ENCODE measurements at regions not wholly inside any gene's neighbourhood (a gene's known extent, or its start where the extent isn't known, plus 50 kb on each side); places are given as distances from the start of the nearest gene placed in this dataset.
"Not testable (repeated sequence)": the region's sequence is repeated elsewhere in the genome, so short reads cannot be mapped to it uniquely, and the experiment has no call there.

DNA sequence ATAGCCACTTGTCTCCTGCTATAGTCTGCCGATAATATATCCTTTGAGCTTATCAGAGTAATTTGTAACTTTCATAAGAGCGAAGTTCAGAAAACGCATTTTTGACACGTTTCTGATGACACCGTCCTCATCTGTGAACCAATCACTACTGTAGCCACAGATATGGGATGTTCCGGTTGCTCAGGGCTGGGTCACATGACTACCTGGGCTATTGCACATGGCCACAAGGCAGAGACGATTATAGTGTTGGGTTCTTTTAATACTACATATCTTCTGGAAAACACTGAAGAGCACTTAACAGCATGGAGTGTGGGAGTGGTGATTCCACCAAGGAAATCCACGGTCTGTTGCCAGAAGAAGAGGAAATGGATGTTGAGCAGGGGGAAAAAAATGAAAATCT is 115.0 kb upstream of the ADRA1B start:
- H3K27me3 Mint-ChIP-seq (ENCODE audit: low read depth) = no peaks in the 10 kb centered on the region
- no peak for DNase-seq (ENCODE audit: low spot score in 2 of 2, unreplicated experiment in 2 of 2)
- no peak overlapping the region for H3K4me3 Mint-ChIP-seq
- H3K27ac Mint-ChIP-seq = no peak overlapping the region
- peaks cover 6% of the 10 kb centered on the region for H3K9me3 Mint-ChIP-seq
- H3K36me3 Mint-ChIP-seq = peaks cover 1% of the 10 kb centered on the region
- TF ChIP-seq, protein P1, sequence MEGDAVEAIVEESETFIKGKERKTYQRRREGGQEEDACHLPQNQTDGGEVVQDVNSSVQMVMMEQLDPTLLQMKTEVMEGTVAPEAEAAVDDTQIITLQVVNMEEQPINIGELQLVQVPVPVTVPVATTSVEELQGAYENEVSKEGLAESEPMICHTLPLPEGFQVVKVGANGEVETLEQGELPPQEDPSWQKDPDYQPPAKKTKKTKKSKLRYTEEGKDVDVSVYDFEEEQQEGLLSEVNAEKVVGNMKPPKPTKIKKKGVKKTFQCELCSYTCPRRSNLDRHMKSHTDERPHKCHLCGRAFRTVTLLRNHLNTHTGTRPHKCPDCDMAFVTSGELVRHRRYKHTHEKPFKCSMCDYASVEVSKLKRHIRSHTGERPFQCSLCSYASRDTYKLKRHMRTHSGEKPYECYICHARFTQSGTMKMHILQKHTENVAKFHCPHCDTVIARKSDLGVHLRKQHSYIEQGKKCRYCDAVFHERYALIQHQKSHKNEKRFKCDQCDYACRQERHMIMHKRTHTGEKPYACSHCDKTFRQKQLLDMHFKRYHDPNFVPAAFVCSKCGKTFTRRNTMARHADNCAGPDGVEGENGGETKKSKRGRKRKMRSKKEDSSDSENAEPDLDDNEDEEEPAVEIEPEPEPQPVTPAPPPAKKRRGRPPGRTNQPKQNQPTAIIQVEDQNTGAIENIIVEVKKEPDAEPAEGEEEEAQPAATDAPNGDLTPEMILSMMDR (IDR thresholded peaks at IDR 0.05; ENCODE audit: unreplicated experiment) = no peak
- peaks cover 7% of the 10 kb centered on the region for H3K4me1 Mint-ChIP-seq

DNA sequence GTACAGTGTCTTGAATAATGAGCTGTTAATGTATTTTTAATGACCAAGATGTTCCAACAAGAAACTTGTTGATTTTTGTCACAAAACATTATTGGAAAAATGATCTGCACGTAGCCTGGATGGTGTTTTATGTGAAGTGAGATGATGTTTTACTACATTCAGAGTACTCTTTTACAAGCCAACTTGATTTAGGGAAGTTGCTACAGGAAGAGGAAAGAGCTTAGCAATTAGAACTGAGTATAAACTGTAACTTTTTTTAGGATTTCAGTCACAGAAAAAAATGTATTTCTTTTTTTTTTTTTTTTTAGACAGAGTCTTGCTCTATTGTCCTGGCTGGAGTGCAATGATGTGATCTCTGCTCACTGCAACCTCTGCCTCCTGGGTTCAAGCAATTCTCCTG is 113.6 kb upstream of the ADRA1B start:
- DNase-seq (ENCODE audit: low spot score in 2 of 2, unreplicated experiment in 2 of 2) = no peak
- Mint-ChIP-seq H3K27ac (no peak overlapping the region), H3K9me3 (peaks cover 15% of the 10 kb centered on the region), H3K36me3 (peaks cover 1% of the 10 kb centered on the region), H3K4me1 (peaks cover 2% of the 10 kb centered on the region), H3K27me3 (ENCODE audit: low read depth) (no peaks in the 10 kb centered on the region), H3K4me3 (no peak overlapping the region)
- TF ChIP-seq, protein P1 (IDR thresholded peaks at IDR 0.05; ENCODE audit: unreplicated experiment) = no peak

DNA sequence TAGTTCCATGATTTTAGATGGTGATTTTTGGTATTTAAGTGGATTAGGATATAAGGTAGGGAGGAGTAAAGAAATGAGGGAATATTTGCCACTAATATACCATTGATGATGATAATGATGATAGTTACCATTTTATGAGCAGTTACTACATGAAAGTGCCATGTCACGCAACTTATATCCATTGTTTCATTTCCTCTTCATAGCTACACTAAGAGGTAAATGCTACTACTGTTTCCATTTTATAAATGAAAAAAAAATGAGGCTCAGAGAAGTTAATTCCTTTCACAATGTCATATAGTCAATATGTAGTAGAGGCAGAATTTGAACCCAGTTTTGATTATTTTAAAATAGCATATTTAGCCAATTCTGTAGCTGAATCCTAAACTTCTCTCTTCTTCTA is 112.2 kb upstream of the ADRA1B start:
- Mint-ChIP-seq H3K4me1 (peaks cover 2% of the 10 kb centered on the region), H3K9me3 (peaks cover 19% of the 10 kb centered on the region), H3K27me3 (ENCODE audit: low read depth) (no peaks in the 10 kb centered on the region), H3K4me3 (no peak overlapping the region), H3K36me3 (peaks cover 1% of the 10 kb centered on the region), H3K27ac (no peak overlapping the region)
- TF ChIP-seq, protein P1 (IDR thresholded peaks at IDR 0.05; ENCODE audit: unreplicated experiment) = no peak
- DNase-seq (ENCODE audit: low spot score in 2 of 2, unreplicated experiment in 2 of 2) = no peak

DNA sequence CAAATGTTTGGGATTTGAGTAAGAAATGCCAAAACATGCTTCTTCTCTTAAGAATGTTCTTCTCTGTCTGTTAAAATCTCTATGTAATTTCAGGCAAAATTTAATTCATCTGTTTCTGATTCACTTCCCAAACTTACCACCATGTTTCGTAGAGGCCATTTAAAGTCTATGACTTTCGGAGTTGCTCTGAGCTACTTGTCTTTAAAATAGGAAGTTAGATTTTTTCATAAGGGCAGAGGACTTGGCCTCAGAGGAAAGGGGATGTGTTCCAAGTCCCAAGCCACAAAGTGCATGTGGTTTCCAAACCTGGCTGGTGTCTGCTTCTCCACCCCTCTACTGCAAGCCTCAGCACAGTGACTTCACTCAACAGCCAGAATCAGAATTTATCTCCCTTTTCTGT is 111.3 kb upstream of the ADRA1B start:
- TF ChIP-seq, protein P1 (IDR thresholded peaks at IDR 0.05; ENCODE audit: unreplicated experiment) = no peak
- no peaks in the 10 kb centered on the region for H3K27me3 Mint-ChIP-seq (ENCODE audit: low read depth)
- peaks cover 2% of the 10 kb centered on the region for H3K4me1 Mint-ChIP-seq
- H3K36me3 Mint-ChIP-seq = peaks cover 1% of the 10 kb centered on the region
- no peak overlapping the region for H3K4me3 Mint-ChIP-seq
- H3K27ac Mint-ChIP-seq = no peak overlapping the region
- peaks cover 19% of the 10 kb centered on the region for H3K9me3 Mint-ChIP-seq
- no peak for DNase-seq (ENCODE audit: low spot score in 2 of 2, unreplicated experiment in 2 of 2)

- H3K27ac Mint-ChIP-seq; H3K27me3 Mint-ChIP-seq (ENCODE audit: low read depth); H3K4me3 Mint-ChIP-seq; DNase-seq (ENCODE audit: low spot score in 2 of 2, unreplicated experiment in 2 of 2); H3K36me3 Mint-ChIP-seq; H3K4me1 Mint-ChIP-seq: not testable (repeated sequence)
- H3K9me3 Mint-ChIP-seq = peaks cover 19% of the 10 kb centered on the region
Observed at GRCh38 chr5:159807135-159807534, 109.1 kb upstream of the ADRA1B start.

GRCh38 chr5:159807586-159807985 is 108.7 kb upstream of the ADRA1B start:
- peaks cover under 1% of the 10 kb centered on the region for H3K4me1 Mint-ChIP-seq
- H3K36me3 Mint-ChIP-seq = peaks cover 3% of the 10 kb centered on the region
- H3K4me3 Mint-ChIP-seq = no peak overlapping the region
- TF ChIP-seq, protein P1 (IDR thresholded peaks at IDR 0.05; ENCODE audit: unreplicated experiment) = no peak
- peaks cover 22% of the 10 kb centered on the region for H3K9me3 Mint-ChIP-seq
- H3K27ac Mint-ChIP-seq = no peak overlapping the region
- no peak for DNase-seq (ENCODE audit: low spot score in 2 of 2, unreplicated experiment in 2 of 2)
- H3K27me3 Mint-ChIP-seq (ENCODE audit: low read depth) = no peaks in the 10 kb centered on the region

All from mesothelial cell of epicardium (in vitro differentiated cells).